HG03342 (cell line): ENCODE measurements at regions not wholly inside any gene's neighbourhood (a gene's known extent, or its start where the extent isn't known, plus 50 kb on each side); places are given as distances from the start of the nearest gene placed in this dataset.

Source experiments
- ATAC-seq: cut with Tn5 transposase; IDR thresholded peaks from one replicate; pipeline ENCODE4 v1.9.1; 2021; ENCODE audit warnings: mild to moderate bottlenecking, moderate library complexity; ENCODE audit not compliant: unreplicated experiment

DNA sequence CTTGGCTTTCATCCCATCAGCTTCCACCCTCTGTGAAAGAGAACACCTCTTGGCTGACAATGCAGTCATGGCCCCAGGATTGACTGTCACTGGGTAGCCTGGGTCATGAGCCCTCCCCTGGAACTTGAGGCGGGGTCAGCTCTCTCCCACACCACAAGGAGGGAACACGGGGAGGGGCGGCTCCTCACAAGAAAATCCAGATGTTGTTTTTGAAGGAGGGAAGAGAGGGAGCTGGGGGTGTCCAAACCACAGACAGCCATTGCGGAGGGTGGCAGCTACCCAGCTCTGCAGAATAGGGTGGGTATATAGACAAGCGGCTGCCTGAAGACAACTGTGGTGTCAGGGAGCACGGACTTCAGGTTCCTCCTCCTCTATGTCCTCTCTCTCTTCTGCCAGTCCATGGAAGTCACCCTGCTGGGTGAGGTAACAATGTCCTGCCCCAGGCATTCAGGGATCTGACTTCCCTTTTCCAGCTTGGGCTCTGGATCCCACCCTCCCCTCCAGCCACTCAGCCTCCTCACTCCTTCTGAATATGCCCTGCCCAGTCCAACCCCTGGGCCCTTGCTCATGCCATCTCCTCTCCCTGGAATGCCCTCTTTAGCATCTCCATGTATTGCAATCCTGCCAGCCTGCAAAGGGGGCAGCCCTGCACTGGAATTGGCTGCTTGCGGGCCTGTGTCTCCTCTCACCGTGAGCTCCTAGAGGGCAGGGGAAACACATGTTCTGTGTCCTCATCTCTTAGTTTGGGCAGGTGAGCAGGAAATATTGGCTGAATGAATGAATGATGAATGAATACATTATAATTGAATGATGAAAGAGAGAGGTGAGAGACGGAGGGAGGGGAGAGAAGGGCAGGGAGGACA lies 60.9 kb upstream of the RUNX3 start:
- ATAC-seq, result no peak

DNA sequence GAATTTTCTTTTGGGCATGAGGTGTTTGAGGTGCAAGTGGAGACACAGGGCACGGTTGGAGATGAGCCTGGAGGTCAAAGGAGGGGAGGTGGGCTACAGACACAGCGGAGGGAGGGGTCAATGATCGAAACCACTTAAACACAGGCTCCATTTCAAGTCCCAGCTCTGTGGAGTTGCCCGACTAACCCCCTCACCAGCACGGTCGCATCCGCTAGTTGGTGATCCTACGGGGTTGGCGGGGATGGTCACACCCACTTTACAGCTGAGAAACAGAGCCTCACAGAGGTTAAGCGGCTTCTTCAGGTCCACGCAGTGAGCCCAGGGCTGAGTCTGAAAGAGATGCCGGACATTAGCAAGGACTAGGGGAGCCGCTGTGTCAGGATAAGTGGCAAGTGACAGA lies 60.1 kb upstream of the RUNX3 start:
- no peak for ATAC-seq

DNA sequence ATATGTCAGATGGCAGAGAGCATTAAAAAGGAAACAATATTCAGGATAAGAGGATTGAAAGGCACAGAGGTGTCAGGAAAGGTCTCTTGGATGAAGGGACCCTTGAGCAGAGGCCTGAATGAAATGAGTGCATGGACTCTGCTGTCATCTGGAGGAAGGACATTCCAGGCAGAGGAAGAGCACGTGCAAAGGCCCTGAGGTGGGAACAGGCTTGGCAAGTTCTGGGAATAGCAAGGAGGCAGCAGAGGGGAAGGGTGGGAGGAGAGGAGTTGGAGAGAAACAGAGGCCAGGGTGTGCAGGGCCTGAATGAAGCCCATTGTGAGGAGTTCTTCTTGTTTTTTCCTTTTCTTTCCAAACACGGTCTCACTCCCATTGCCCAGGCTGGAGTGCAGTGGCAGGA lies 59.0 kb upstream of the RUNX3 start:
- no peak for ATAC-seq

DNA sequence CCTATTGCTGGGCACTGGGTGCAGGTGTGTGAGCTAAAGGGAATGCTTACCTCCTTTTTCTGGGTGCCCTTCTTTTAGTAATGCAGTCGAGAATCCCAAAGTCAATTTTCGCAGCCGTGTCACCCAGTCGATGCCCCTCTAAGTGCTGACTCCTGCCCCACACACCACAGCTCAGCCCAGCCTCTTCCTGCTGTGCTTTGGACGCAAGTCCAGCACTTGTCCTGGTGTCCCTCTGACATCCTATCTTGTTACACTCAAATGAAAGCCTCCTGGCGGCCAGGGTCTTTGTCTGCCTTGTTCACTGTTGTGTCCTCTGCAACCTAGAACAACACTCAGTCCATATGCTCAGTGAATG lies 58.5 kb upstream of the RUNX3 start:
- no peak for ATAC-seq

DNA sequence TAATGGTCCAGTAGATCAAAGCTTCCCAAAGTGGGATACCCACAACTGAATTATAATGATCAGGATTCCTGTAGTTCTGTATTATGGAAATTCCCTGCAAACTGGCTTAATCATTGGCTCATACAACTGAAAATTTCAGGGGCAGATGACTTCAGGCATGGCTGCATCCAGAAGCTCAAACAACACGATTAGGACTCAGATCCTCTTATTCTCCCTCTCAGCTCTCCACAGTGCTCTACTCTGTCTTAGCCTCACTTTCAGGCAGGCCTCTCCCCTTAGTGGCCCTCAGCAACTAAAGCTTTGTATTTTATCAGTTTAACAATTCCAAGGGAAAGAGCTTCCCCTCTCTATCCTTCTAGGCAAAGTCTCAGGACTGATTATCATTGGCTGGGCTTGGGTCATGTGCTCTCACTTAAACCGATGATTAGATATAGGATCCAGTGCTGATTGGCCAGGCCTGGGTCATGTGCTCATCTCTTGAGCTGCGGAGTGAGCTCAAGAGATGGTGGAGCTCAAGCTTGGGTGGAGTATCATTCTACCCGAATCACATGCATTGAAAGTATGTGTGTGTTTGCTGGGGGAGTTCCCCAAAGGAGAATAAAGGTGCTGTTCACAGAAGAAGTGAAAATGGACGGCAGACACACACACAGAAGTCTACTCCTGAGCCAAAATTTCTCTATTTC lies 57.9 kb upstream of the RUNX3 start:
- peak; percentile 75 for ATAC-seq

DNA sequence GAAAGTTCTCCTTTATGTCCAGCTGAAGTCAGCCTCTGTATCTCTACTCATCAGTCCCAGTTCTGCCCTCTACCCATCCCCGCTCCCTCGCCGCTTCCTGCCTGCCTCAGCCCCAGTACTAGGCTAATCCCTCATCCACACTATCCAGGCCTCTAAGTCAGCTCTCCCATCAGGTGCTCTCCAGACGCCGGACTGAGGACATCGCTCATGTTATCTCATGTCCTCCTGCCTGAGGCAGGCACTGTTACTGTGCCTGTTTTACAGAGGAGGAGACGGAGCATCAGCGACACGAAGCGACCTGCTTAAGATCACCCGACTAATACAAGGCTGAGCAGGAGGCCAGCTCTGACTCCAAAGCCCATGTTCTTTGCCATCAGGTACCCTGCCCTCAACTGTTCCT lies 57.3 kb upstream of the RUNX3 start:
- ATAC-seq, result no peak

DNA sequence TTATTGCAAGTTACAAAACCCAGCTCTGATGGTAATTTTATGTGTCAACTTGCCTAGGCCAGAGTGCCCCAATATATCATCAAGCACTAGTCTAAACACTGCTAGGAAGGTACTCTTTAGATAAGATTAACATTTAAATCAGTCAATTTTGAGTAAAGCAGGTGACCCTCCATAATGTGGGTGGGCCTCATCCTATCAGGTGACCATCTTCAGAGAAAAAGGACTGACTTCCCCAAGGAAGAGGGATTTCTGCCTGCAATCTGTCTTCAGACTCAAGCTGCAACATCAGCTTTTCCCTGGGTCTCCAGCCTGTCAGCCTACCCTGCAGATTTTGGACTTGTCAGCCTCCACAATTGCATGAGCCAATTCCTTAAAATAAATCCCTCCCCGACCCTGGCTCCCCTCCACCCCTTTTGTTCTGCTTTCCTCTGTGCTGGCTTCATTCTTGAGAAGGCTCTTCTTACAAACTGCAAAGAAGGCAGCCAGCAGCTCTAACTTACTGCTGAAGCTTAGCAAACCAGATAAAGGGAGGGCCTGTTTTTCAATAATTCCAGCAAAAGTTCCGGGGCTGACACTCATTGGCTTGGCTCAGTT lies 56.4 kb upstream of the RUNX3 start:
- ATAC-seq, result no peak

DNA sequence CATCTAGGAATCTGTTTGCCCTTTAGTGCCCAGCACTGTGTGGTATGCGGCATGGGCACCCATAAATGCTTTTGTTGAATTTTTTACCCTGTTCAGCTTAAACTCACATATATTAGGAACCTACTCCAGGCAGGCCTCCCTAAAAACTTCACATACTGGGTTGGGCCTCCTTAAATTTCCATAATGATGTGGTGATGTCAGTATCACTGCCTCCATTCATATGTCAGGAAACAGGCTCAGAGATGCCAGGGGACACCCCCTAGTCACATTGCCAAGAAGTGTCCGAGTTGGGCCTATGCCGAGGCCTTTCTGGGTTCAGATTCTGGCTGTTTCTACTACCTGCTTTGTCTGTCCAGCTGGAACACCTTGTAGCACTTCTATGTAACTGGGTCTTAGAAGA lies 55.7 kb upstream of the RUNX3 start:
- ATAC-seq, result no peak

DNA sequence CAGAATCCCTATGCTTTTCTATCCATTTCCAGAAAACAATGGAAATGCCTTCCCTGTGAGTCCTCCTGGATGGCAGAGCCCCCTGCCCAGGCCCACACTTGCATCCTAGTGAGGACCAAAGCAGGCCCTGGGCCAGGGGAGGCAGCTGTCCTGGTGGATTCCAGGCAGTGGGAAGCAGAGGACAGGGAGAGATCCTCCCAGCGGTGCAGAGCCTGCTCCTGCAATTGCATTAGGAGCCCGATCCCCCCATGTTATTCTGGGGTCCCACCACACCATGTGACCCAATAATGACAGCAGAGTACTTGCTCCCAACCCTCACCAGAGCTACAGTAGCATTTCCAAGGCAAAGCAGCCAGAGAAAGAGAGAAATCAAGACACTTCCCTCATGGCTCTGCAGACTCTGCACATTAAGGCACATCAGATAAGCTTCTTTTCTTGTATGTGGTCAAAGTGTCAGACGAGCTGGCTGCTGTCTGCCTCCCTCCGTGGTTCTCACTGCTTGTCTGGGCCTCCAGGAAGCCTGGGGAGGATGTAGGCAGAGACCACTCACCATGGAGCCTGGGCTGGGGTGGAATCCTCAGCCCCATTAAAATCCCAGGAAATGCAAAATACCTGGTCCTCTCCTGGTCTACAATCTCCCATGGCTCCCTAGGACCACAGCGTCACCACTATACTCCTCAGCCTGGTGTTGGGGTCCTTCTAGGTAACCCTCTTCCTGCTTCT lies 54.9 kb upstream of the RUNX3 start:
- no peak for ATAC-seq

DNA sequence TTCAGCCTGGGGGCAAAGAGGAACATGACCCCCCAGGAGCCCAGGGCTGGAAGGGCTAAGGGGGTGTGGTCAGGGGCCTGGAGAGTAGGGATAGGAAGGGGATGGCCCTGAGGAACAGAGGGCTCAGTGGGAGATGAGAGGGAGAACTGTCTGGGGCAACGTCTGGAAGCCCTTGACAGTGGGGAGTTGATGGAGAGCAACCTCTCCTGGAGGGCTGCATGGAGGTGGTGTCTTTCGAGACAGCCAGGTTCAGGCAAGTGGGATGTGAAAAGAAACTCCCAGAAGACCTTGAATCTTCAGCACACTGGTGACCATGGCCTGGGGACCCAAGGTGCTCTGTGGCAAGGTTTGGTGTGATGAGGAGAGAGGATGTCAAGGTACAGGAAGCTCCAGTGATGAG lies 54.2 kb upstream of the RUNX3 start:
- ATAC-seq, result no peak

DNA sequence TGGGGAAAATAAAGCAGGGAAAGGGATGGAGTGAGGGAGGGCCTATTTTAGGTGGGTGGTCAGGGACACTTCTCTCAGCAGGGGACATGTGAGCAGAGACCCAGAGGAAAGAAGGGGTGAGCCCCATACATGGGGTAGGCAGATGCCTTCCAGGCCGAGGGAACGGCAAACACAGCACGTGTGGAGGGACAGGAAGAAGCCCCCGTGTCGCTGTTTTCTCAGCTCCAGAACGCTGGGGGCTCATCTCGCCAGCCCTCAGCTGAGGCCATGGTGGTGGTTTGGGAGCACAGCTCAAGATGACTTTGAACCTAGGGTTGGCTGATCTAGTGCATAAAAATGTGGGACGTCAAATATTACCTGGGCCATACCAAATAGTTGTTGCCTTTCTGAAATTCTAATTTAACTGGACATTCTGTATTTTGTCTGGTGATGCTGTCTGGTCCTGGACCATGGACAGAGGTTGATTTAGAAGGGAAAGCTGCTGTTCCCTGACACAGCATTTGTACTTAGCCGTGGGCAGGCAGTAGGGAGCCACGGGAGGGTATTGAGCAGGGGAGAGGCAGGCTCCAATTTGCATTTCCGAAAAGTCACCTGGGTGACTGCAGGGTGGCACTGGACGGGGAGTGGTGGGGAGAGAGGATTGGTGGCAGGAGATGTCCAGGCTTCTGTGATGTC lies 53.1 kb upstream of the RUNX3 start:
- no peak for ATAC-seq

DNA sequence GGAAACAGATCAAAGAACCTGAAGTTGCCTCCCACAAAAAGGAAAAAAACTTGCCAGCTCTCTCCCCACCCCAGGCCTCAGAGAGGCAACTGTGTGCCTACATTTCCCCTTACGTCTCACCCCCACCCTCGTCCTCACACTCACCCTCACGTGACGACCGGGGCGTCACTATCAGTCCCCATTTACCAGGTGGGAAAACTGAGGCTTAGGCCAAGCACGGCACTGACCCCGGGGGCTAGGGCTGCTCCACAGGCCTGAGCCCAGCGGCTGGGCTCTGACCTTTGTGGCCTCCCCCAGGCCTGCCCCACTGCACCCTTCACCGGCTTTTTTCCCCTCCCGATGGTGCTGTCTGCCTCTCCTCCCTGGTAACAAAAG lies 51.5 kb upstream of the RUNX3 start:
- ATAC-seq, result no peak

DNA sequence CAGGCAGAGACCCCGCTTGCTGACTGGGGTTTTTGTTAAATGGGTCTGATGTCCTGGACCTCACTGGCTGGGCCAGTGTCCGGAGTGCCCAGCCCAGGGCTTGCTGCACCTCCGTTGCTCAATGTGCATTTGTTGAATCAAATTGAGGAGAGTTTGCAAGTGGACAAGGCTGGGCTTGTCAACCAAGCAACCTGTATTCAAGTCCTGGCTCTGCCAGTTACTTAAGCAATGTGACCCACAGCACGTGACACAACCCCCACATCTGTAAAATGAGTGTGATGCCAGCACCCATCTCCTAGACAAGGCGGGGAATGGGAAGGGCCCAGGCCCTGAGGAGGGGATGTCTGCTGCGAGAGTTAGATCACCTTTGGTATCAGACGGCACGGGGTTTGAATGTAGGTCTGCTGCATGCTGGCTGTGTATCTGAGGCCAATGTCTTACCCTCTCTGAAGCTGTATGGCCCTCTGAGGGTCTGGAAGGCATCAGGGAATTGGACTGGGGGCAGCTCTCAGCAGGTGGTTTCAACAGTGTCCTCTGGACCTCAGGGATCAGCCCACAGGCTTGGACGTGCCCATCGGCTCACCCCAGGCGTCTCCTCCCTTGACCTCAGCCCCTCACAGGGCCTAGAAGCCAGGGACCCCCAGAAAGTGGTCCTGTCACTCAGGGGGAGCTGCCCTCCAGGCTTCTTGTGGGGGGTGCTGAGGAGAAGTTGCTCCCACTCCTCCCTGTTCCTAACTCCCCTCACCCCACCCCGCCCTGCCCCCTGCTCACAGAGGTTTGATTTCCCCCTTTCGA lies 51.0 kb upstream of the RUNX3 start:
- ATAC-seq, result no peak
